ENCODE measurements at regions not wholly inside any gene's neighbourhood (a gene's known extent, or its start where the extent isn't known, plus 50 kb on each side); places are given as distances from the start of the nearest gene placed in this dataset.

DNA sequence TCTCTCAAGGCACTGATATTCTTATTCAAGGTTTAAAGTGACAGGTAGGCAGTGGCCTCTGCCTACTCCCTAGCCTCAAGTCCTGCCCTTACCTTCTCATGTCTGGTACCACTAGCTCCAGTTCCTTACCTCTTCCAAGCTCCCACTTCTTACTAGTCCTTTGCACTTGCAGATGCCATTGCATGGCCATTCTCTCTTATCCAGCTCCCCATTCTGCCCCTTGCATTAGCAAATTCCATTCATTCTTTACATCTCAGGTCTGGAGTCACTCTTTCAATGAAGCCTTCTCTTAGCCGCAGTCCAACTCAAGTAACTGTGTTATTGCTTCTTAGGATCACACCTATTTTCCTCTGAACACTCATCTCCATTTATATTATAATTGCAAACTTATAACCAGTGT is 807.1 kb downstream of the EDEM1 start:
- TF ChIP-seq, protein P1, sequence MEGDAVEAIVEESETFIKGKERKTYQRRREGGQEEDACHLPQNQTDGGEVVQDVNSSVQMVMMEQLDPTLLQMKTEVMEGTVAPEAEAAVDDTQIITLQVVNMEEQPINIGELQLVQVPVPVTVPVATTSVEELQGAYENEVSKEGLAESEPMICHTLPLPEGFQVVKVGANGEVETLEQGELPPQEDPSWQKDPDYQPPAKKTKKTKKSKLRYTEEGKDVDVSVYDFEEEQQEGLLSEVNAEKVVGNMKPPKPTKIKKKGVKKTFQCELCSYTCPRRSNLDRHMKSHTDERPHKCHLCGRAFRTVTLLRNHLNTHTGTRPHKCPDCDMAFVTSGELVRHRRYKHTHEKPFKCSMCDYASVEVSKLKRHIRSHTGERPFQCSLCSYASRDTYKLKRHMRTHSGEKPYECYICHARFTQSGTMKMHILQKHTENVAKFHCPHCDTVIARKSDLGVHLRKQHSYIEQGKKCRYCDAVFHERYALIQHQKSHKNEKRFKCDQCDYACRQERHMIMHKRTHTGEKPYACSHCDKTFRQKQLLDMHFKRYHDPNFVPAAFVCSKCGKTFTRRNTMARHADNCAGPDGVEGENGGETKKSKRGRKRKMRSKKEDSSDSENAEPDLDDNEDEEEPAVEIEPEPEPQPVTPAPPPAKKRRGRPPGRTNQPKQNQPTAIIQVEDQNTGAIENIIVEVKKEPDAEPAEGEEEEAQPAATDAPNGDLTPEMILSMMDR (IDR thresholded peaks at IDR 0.05) = no peak
- no peak for TF ChIP-seq POLR2A (IDR thresholded peaks at IDR 0.05)

Measured in testis (tissue), 2 donors.